K562 (cell line): ENCODE measurements at regions not wholly inside any gene's neighbourhood (a gene's known extent, or its start where the extent isn't known, plus 50 kb on each side); places are given as distances from the start of the nearest gene placed in this dataset.
A peak's percentile ranks its signal among the peaks of the same experiment; 100 is the strongest.

Source experiments
- ATAC-seq: fragments of 200-7000 bp; cut with Tn5 transposase; 3 replicates; pipeline ENCODE4 v1.9.1; 2020; ENCODE audit warnings: moderate library complexity
- BruUV-seq: library from RNA; stranded (reverse); fragments of 400-500 nt; replicated peaks from 2 replicates; lab custom pipeline; 2021; lab: Mats Ljungman, UMichigan
- CTCF ChIA-PET: fragments of 300-600 bp; formaldehyde crosslinking; extraction: SDS; loops from one replicate; lab custom pipeline; 2021; ENCODE audit warnings: low intra/inter-chr PET ratio; lab: Yijun Ruan, JAX
- POLR2A ChIA-PET: fragments of 300-600, 350-650 bp; sonication (Branson Sonifier 250); formaldehyde crosslinking; extraction: SDS; loops from one replicate; lab custom pipeline; 2021; ENCODE audit warnings: antibody characterized with exemption, inconsistent platforms; lab: Yijun Ruan, JAX
- DNase-seq, 4 experiments: peaks; one replicate each; pipeline versions ENCODE4 v3.0.0 to v3.0.0-alpha.2; 2011 to 2018; ENCODE audit warnings: low spot score in 3 of 4, mixed read lengths in 3 of 4; ENCODE audit errors: extremely low read depth in 1 of 4
- FAIRE-seq: peaks from 2 replicates; lab custom pipeline; 2011; peaks lifted over from hg19 to GRCh38; lab: Jason Lieb, UNC
- H2AFZ ChIP-seq: 2 replicates; pipeline ENCODE4 v1.6.0; 2011; ENCODE audit warnings: low read depth, low read length, control low read depth, inconsistent platforms
- H3K27ac ChIP-seq: fragments of 200-600 bp; 3 replicates; pipeline ENCODE4 v1.8.0; 2011; ENCODE audit warnings: low read depth, mild to moderate bottlenecking, control low read depth, inconsistent platforms, low read length, moderate library complexity, mixed read lengths; ENCODE audit errors: extremely low read depth
- H3K27me3 ChIP-seq, 2 experiments: fragments of 300-600 bp in 1 of 2; 2 replicates in 1 of 2; 3 replicates in 1 of 2; pipeline versions ENCODE4 v1.6.0 to v1.8.0; 2011; ENCODE audit warnings: inconsistent platforms in 2 of 2, low read length in 2 of 2, mild to moderate bottlenecking in 1 of 2, mixed read lengths in 1 of 2, moderate library complexity in 1 of 2; ENCODE audit not compliant: control insufficient read depth in 2 of 2, insufficient read depth in 2 of 2
- H3K36me3 ChIP-seq: fragments of 300-600 bp; 3 replicates; pipeline ENCODE4 v1.8.0; 2011; ENCODE audit warnings: mild to moderate bottlenecking, low read length, inconsistent platforms; ENCODE audit not compliant: control insufficient read depth, insufficient read depth
- H3K4me1 ChIP-seq, 2 experiments: fragments of 200-600 bp in 1 of 2; replicated peaks in 1 of 2; 2 replicates in 1 of 2; 3 replicates in 1 of 2; pipeline versions ENCODE4 v1.5.1 to v1.8.0; 2011; ENCODE audit warnings: inconsistent platforms in 2 of 2, low read length in 2 of 2, mild to moderate bottlenecking in 1 of 2, mixed read lengths in 1 of 2, moderate library complexity in 1 of 2; ENCODE audit not compliant: control insufficient read depth in 2 of 2, insufficient read depth in 2 of 2
- H3K4me2 ChIP-seq: 2 replicates; pipeline ENCODE4 v1.6.1; 2011; ENCODE audit warnings: low read length, control low read depth, inconsistent platforms, mixed read lengths; ENCODE audit not compliant: insufficient read depth
- H3K4me3 ChIP-seq: fragments of 200-600 bp; sonication (generic), shearing (Covaris generic); 2 replicates; pipeline ENCODE4 v1.5.1; 2016; ENCODE audit warnings: control low read depth, inconsistent platforms
- H3K79me2 ChIP-seq: fragments of 200-600 bp; 3 replicates; pipeline ENCODE4 v1.8.0; 2011; ENCODE audit warnings: low read length, inconsistent platforms; ENCODE audit not compliant: control insufficient read depth, insufficient read depth
- H3K9ac ChIP-seq, 2 experiments: 2 replicates each; pipeline versions ENCODE4 v1.6.0 to v1.6.1; 2011; ENCODE audit warnings: low read depth in 2 of 2, low read length in 2 of 2, control low read depth in 1 of 2, inconsistent platforms in 1 of 2, mild to moderate bottlenecking in 1 of 2, mixed read lengths in 1 of 2; ENCODE audit not compliant: insufficient read depth in 1 of 2
- H3K9me1 ChIP-seq: one replicate; pipeline ENCODE4 v1.6.0; 2011; ENCODE audit warnings: inconsistent platforms, mild to moderate bottlenecking, low read length, moderate library complexity; ENCODE audit not compliant: control insufficient read depth, insufficient read depth
- H3K9me3 ChIP-seq: replicated peaks from 2 replicates; pipeline ENCODE4 v1.5.1; 2011; ENCODE audit warnings: low read depth, low read length, inconsistent platforms; ENCODE audit not compliant: control insufficient read depth, insufficient read depth
- H4K20me1 ChIP-seq: replicated peaks from 2 replicates; pipeline ENCODE4 v1.6.1; 2011; ENCODE audit warnings: low read length, inconsistent platforms, mixed read lengths; ENCODE audit not compliant: control insufficient read depth, insufficient read depth
- CEBPB ChIP-seq: fragments of 450-650 bp; IDR thresholded peaks from 2 replicates; pipeline ENCODE4 v1.6.1; 2016; ENCODE audit warnings: missing genetic modification characterization, missing compliant biosample characterization
- CEBPG ChIP-seq, 3 experiments: fragments of 200-800 bp in 1 of 3; sonication (Bioruptor generic) in 1 of 3; sonication (generic) in 1 of 3; formaldehyde crosslinking in 1 of 3; IDR thresholded peaks in 2 of 3; conservative IDR thresholded peaks in 1 of 3; 2 replicates each; pipeline versions ENCODE4 v1.6.1 to v1.8.0; 2016 to 2022; ENCODE audit warnings: missing compliant biosample characterization in 2 of 3, missing genetic modification characterization in 2 of 3, mild to moderate bottlenecking in 1 of 3, missing genetic modification reagents in 1 of 3
- KDM2B ChIP-seq: fragments of 250-450 bp; sonication (Bioruptor Pico); IDR thresholded peaks from 2 replicates; pipeline ENCODE4 v1.8.0; 2021; ENCODE audit warnings: mild to moderate bottlenecking, moderate library complexity
- OTX1 ChIP-seq: fragments of 450-650 bp; formaldehyde crosslinking; IDR thresholded peaks from 2 replicates; pipeline ENCODE4 v1.4.0; 2022; ENCODE audit warnings: mild to moderate bottlenecking
- POLR2H ChIP-seq: IDR thresholded peaks from 2 replicates; pipeline ENCODE4 v1.6.1; 2016; ENCODE audit warnings: missing genetic modification characterization, low read depth, mild to moderate bottlenecking, control low read depth, missing compliant biosample characterization, moderate library complexity
- RAD21 ChIP-seq, 2 experiments: fragments of 250-450 bp in 1 of 2; fragments of 450-650 bp in 1 of 2; sonication (Bioruptor Pico) in 1 of 2; formaldehyde crosslinking in 1 of 2; IDR thresholded peaks in 1 of 2; conservative IDR thresholded peaks in 1 of 2; 2 replicates each; pipeline versions ENCODE4 v1.4.0 to v1.8.0; 2020 to 2022; ENCODE audit warnings: mild to moderate bottlenecking in 2 of 2, moderate library complexity in 1 of 2
- YY1 ChIP-seq, 3 experiments: IDR thresholded peaks; 2 replicates each; pipeline ENCODE4 v1.6.1; 2011; ENCODE audit warnings: low read length in 2 of 3, mild to moderate bottlenecking in 2 of 3, moderate library complexity in 2 of 3, borderline replicate concordance in 1 of 3, control low read depth in 1 of 3, low read depth in 1 of 3; ENCODE audit not compliant: insufficient read depth in 3 of 3, insufficient replicate concordance in 2 of 3, control insufficient read depth in 1 of 3, insufficient read length in 1 of 3; ENCODE audit errors: extremely low read depth in 1 of 3
- ZMIZ1 ChIP-seq, 2 experiments: fragments of 150-350 bp in 1 of 2; IDR thresholded peaks; 2 replicates each; pipeline ENCODE4 v1.6.1; 2012 to 2016; ENCODE audit warnings: low read depth in 2 of 2, low read length in 2 of 2, mild to moderate bottlenecking in 1 of 2, moderate library complexity in 1 of 2
- WGBS: fragments of 100-300 bp; shearing (Covaris generic); methylation state at CpG from one replicate; pipeline ENCODE4 v1.1.6; 2016; ENCODE audit warnings: low coverage, mixed read lengths; ENCODE audit not compliant: insufficient coverage; ENCODE audit errors: missing lambda C conversion rate; 5-methylcytosine and 5-hydroxymethylcytosine counted together
- in situ Hi-C: fragments of 300-500 bp; cut with MboI; formaldehyde crosslinking; loops from 4 replicates; pipeline ENCODE4 v1.15.0; 2018; ENCODE audit warnings: inconsistent platforms, mixed read lengths
- intact Hi-C: fragments of 100-400 bp; cut with micrococcal nuclease; formaldehyde crosslinking; loops from 2 replicates; pipeline ENCODE4 v1.14.2; 2022
- TF ChIP-seq, protein P1 (sequence below): fragments of 250-450 bp; sonication (Bioruptor Pico); IDR thresholded peaks from 2 replicates; pipeline ENCODE4 v1.5.1; 2021; ENCODE audit warnings: mild to moderate bottlenecking

DNA sequence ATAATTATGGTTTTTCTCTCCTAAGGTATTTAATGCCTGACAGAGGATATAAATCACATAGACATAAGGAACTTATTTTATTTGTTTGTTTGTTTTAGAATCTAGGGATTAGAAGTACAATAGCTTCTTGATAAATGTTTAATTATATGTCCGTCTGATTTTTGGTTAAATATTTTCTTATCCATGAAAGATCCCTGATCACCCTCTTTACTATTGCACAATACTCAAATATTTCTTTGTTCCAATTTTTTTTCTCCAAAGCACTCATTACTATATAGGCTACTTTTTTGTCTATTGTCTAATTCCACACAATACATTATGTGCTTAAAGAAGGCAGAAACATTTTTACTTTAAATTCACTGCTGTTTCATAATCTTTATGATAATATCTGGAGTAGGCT is 875.8 kb downstream of the TDRD15 start:
- in situ Hi-C loops (no loop called here), intact Hi-C loops (no loop called here)
- ChIA-PET CTCF (no interaction called here), POLR2A (no interaction called here)
- H4K20me1 ChIP-seq = no peaks in the 10 kb centered on the region
- H3K36me3 ChIP-seq = no peaks in the 10 kb centered on the region
- no peak overlapping the region for H3K9ac ChIP-seq
- H3K27ac ChIP-seq = no peak overlapping the region
- no peak for DNase-seq
- no peak for TF ChIP-seq CEBPG (CRISPR knock-in tag; IDR thresholded peaks at IDR 0.05)
- peak in 1 of 2 experiments; percentile 90; a peak in 2 of 4 replicates for TF ChIP-seq CEBPG (tag; conservative IDR thresholded peaks at IDR 0.05 in 1 of 2, IDR thresholded peaks at IDR 0.05 in 1 of 2)
- TF ChIP-seq CEBPB (tag) = peak; percentile 65
- TF ChIP-seq OTX1 (CRISPR knock-in tag) = no peak
- H3K9me3 ChIP-seq = no peaks in the 10 kb centered on the region
- H3K27me3 ChIP-seq = no peaks in the 10 kb centered on the region
- no peak overlapping the region for H2AFZ ChIP-seq
- no TSS peak for BruUV-seq
- no peak overlapping the region for H3K4me2 ChIP-seq
- H3K4me1 ChIP-seq = no peaks in the 10 kb centered on the region
- H3K79me2 ChIP-seq = no peaks in the 10 kb centered on the region
- ATAC-seq = no peak
- no peak for FAIRE-seq
- no peaks in the 10 kb centered on the region for H3K9me1 ChIP-seq
- WGBS = 0% methylated on average over 1 of the region's 1 CpG
- H3K4me3 ChIP-seq = no peak overlapping the region

- H3K9me1 ChIP-seq = no peaks in the 10 kb centered on the region
- no peak overlapping the region for H2AFZ ChIP-seq
- 0% methylated on average over 1 of the region's 1 CpG for WGBS
- no peaks in the 10 kb centered on the region for H3K27me3 ChIP-seq
- DNase-seq = no peak
- no peaks in the 10 kb centered on the region for H3K9me3 ChIP-seq
- FAIRE-seq = no peak
- BruUV-seq = no TSS peak
- H3K9ac ChIP-seq = no peak overlapping the region
- ATAC-seq = no peak
- no peak overlapping the region for H3K27ac ChIP-seq
- no peaks in the 10 kb centered on the region for H3K36me3 ChIP-seq
- no peaks in the 10 kb centered on the region for H3K4me1 ChIP-seq
- no peaks in the 10 kb centered on the region for H3K79me2 ChIP-seq
- H4K20me1 ChIP-seq = no peaks in the 10 kb centered on the region
- POLR2A ChIA-PET = no interaction called here
- H3K4me2 ChIP-seq = no peak overlapping the region
- no peak overlapping the region for H3K4me3 ChIP-seq
- CTCF ChIA-PET = interaction anchor here (0.6 kb wide), 1 partner anchor 283 kb away, joined by 4 read pairs; no protein-coding TSS in a partner anchor
- intact Hi-C loops = no loop called here
- in situ Hi-C loops = no loop called here
- no peak for TF ChIP-seq POLR2H (tag)
- TF ChIP-seq ZMIZ1 (IDR thresholded peaks at IDR 0.05; ENCODE audit: low read depth in 2 of 2, low read length in 2 of 2) = no peak
- TF ChIP-seq RAD21 (CRISPR knock-in tag; conservative IDR thresholded peaks at IDR 0.05 in 1 of 2, IDR thresholded peaks at IDR 0.05 in 1 of 2) = no peak
- no peak for TF ChIP-seq KDM2B (CRISPR knock-in tag)
- TF ChIP-seq, protein P1, sequence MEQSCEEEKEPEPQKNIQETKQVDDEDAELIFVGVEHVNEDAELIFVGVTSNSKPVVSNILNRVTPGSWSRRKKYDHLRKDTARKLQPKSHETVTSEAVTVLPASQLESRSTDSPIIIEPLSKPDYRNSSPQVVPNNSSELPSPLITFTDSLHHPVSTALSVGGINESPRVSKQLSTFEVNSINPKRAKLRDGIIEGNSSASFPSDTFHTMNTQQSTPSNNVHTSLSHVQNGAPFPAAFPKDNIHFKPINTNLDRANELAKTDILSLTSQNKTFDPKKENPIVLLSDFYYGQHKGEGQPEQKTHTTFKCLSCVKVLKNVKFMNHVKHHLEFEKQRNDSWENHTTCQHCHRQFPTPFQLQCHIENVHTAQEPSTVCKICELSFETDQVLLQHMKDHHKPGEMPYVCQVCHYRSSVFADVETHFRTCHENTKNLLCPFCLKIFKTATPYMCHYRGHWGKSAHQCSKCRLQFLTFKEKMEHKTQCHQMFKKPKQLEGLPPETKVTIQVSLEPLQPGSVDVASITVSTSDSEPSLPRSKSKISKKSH = no peak
- no peak for TF ChIP-seq YY1 (IDR thresholded peaks at IDR 0.05; ENCODE audit: borderline replicate concordance in 1 of 3, control insufficient read depth in 1 of 3, extremely low read depth in 1 of 3, insufficient read depth in 3 of 3, insufficient read length in 1 of 3, insufficient replicate concordance in 2 of 3, low read depth in 1 of 3, low read length in 2 of 3)
Observed at GRCh38 chr2:22002066-22002465, 878.3 kb downstream of the TDRD15 start.
